ENCODE measurements at regions not wholly inside any gene's neighbourhood (a gene's known extent, or its start where the extent isn't known, plus 50 kb on each side); places are given as distances from the start of the nearest gene placed in this dataset.

DNA sequence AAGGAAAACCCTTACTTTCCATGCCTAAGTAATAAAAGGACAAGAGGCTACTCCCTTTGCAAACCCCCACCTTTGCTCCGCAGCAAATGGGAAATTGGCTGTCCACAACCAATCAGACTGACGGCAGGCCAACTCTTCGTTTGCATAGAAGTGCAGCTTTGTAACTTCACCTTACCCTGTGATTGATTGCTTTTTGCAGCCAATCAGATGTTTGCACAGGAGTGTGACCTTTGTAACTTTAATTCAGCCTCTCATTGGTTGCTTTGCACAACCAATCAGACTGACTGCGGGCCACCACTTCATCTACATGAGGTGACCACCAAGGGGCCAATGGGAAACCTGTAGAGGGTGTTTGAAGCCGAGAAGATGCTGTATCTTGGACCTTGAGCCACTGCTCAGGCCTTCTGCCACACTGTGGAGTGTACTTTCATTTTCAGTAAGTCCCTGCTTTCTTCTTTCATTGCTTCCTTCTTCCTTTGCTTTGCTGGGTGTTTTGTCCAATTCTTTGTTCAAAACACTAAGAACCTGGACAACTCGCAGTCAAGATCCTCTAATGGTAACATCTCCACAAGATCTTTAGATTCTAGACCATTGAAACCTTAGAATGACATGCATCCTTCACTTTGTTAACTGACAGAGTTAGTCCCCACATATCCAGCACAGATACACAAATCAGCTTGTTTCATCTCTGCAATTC lies 51.3 kb upstream of the FREM1 start:
- DNase-seq, result no peak

DNA sequence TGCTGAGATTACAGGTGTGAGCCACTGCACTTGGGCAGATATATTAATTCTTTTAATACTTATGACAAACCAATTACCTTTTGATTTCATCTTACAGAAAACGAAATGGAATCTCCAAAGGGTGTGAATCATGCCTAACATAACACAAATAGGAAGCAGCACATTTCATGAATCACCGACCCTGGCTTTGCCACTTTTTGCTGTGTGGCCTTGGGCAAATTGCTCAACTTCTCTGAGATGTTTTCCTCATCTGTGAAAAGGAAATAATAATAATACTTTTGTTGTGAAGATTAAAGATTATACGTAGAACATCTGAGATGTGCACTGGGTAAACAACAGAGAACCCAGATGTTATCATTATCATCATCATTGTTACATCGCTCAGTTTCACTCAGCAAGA lies 50.7 kb upstream of the FREM1 start:
- DNase-seq, result no peak

All from right forelimb (tissue), 1 donor.